ENCODE measurements at regions not wholly inside any gene's neighbourhood (a gene's known extent, or its start where the extent isn't known, plus 50 kb on each side); places are given as distances from the start of the nearest gene placed in this dataset.

- TF ChIP-seq CTCF (IDR thresholded peaks at IDR 0.05) (no peak), POLR2AphosphoS5 (IDR thresholded peaks at IDR 0.05; ENCODE audit: low read depth, low read length) (no peak), TCF7L2 (IDR thresholded peaks at IDR 0.05; ENCODE audit: low read depth, low read length) (no peak), REST (IDR thresholded peaks at IDR 0.05; ENCODE audit: insufficient read depth in 1 of 2, low read depth in 2 of 2, low read length in 1 of 2) (no peak)
These were observed 174.1 kb upstream of the RTL1 start for GRCh38 chr14:101077481-101078074.

Measured in Panc1 (cell line).